H1 (cell line): ENCODE measurements at regions not wholly inside any gene's neighbourhood (a gene's known extent, or its start where the extent isn't known, plus 50 kb on each side); places are given as distances from the start of the nearest gene placed in this dataset.

Source experiments
- CTCF ChIA-PET: fragments of 300-600 bp; sonication (Branson Sonifier 250); formaldehyde crosslinking; loops from one replicate; lab custom pipeline; 2021; ENCODE audit not compliant: partially characterized antibody; lab: Charles Lee
- POLR2A ChIA-PET: fragments of 300-600 bp; sonication (Branson Sonifier 250); formaldehyde crosslinking; loops from one replicate; lab custom pipeline; 2021; ENCODE audit warnings: inconsistent platforms; ENCODE audit not compliant: partially characterized antibody; lab: Charles Lee
- DNase-seq, 2 experiments: peaks; one replicate each; pipeline versions ENCODE4 v3.0.0 to v3.0.0-alpha.2; 2010 to 2022; ENCODE audit warnings: low spot score in 2 of 2, low read depth in 1 of 2, mixed read lengths in 1 of 2
- FAIRE-seq: peaks from 2 replicates; lab custom pipeline; 2011; peaks lifted over from hg19 to GRCh38; lab: Jason Lieb, UNC
- H2AFZ ChIP-seq: 2 replicates; pipeline ENCODE4 v1.8.1; 2012; ENCODE audit warnings: low read length, inconsistent platforms
- H2AK5ac ChIP-seq: 2 replicates; pipeline ENCODE4 v1.6.1; 2013; ENCODE audit warnings: low read depth, low read length
- H2BK120ac ChIP-seq: replicated peaks from 2 replicates; pipeline ENCODE3; 2013; ENCODE audit warnings: low read depth, low read length, inconsistent platforms
- H2BK12ac ChIP-seq: 2 replicates; pipeline ENCODE4 v1.6.1; 2013; ENCODE audit warnings: low read depth, low read length
- H2BK15ac ChIP-seq: 2 replicates; pipeline ENCODE4 v1.6.1; 2013; ENCODE audit warnings: low read length
- H2BK20ac ChIP-seq: 2 replicates; pipeline ENCODE4 v1.6.1; 2013; ENCODE audit warnings: low read length
- H2BK5ac ChIP-seq: 2 replicates; pipeline ENCODE4 v1.6.1; 2013; ENCODE audit warnings: low read depth, low read length
- H3K14ac ChIP-seq: 2 replicates; pipeline ENCODE4 v1.6.1; 2013; ENCODE audit warnings: inconsistent platforms; ENCODE audit not compliant: insufficient read length
- H3K18ac ChIP-seq: 2 replicates; pipeline ENCODE4 v1.6.1; 2013; ENCODE audit warnings: low read length; ENCODE audit errors: extremely low read depth
- H3K23ac ChIP-seq: 2 replicates; pipeline ENCODE4 v1.6.1; 2013; ENCODE audit warnings: inconsistent platforms; ENCODE audit not compliant: insufficient read length
- H3K23me2 ChIP-seq: 2 replicates; pipeline ENCODE4 v1.6.1; 2013; ENCODE audit warnings: low read depth, low read length
- H3K27ac ChIP-seq: 2 replicates; pipeline ENCODE4 v1.6.1; 2011; ENCODE audit warnings: low read depth, low read length, inconsistent platforms
- H3K27me3 ChIP-seq, 4 experiments: replicated peaks in 1 of 4; 1 replicate in 1 of 4; 2 replicates in 3 of 4; pipeline versions ENCODE4 v1.6.1 to v1.8.1; 2011 to 2013; ENCODE audit warnings: low read length in 3 of 4, mild to moderate bottlenecking in 3 of 4, inconsistent platforms in 2 of 4, mixed read lengths in 2 of 4, moderate library complexity in 1 of 4; ENCODE audit not compliant: control insufficient read depth in 3 of 4, insufficient read depth in 3 of 4; ENCODE audit errors: extremely low read depth in 1 of 4
- H3K36me3 ChIP-seq, 4 experiments: 2 replicates each; pipeline versions ENCODE4 v1.6.1 to v1.8.1; 2011 to 2013; ENCODE audit warnings: mild to moderate bottlenecking in 4 of 4, low read length in 3 of 4, moderate library complexity in 2 of 4, control low read depth in 1 of 4, inconsistent platforms in 1 of 4; ENCODE audit not compliant: insufficient read depth in 4 of 4, control insufficient read depth in 2 of 4
- H3K4ac ChIP-seq: replicated peaks from 2 replicates; pipeline ENCODE3; 2013; ENCODE audit warnings: low read length, low read depth, mixed read lengths, inconsistent platforms; ENCODE audit not compliant: insufficient read length
- H3K4me1 ChIP-seq, 4 experiments: replicated peaks in 1 of 4; 1 replicate in 1 of 4; 2 replicates in 3 of 4; pipeline versions ENCODE4 v1.6.1 to v1.8.1; 2011 to 2013; ENCODE audit warnings: low read length in 3 of 4, inconsistent platforms in 2 of 4, mixed read lengths in 1 of 4; ENCODE audit not compliant: insufficient read depth in 4 of 4, control insufficient read depth in 3 of 4
- H3K4me2 ChIP-seq, 2 experiments: 2 replicates each; pipeline versions ENCODE4 v1.6.1 to v1.8.1; 2011 to 2013; ENCODE audit warnings: low read depth in 2 of 2, low read length in 2 of 2, control low read depth in 1 of 2, inconsistent platforms in 1 of 2, mild to moderate bottlenecking in 1 of 2; ENCODE audit not compliant: insufficient read depth in 1 of 2
- H3K4me3 ChIP-seq, 4 experiments: fragments of 200-600, 300-600 bp in 1 of 4; sonication (generic), shearing (Covaris generic), sonication (Bioruptor Twin) in 1 of 4; 2 replicates each; pipeline versions ENCODE4 v1.5.1 to v1.8.1; 2011 to 2016; ENCODE audit warnings: low read length in 4 of 4, low read depth in 3 of 4, control low read depth in 2 of 4, inconsistent platforms in 2 of 4, mild to moderate bottlenecking in 2 of 4, mixed read lengths in 1 of 4, moderate library complexity in 1 of 4; ENCODE audit not compliant: insufficient read depth in 2 of 4; ENCODE audit errors: extremely low read depth in 1 of 4
- H3K56ac ChIP-seq: replicated peaks from 2 replicates; pipeline ENCODE3; 2013; ENCODE audit warnings: low read depth, mild to moderate bottlenecking, mixed read lengths, low read length, inconsistent platforms; ENCODE audit not compliant: insufficient read length
- H3K79me1 ChIP-seq: 2 replicates; pipeline ENCODE4 v1.6.1; 2013; ENCODE audit warnings: low read depth, low read length, control low read depth
- H3K79me2 ChIP-seq, 2 experiments: 2 replicates each; pipeline versions ENCODE4 v1.6.1 to v1.8.1; 2012 to 2013; ENCODE audit warnings: low read length in 2 of 2, mild to moderate bottlenecking in 2 of 2, inconsistent platforms in 1 of 2; ENCODE audit not compliant: insufficient read depth in 2 of 2, control insufficient read depth in 1 of 2
- H3K9ac ChIP-seq, 4 experiments: replicated peaks in 1 of 4; 1 replicate in 1 of 4; 2 replicates in 3 of 4; pipeline versions ENCODE4 v1.6.1 to v1.8.1; 2011 to 2013; ENCODE audit warnings: low read depth in 3 of 4, low read length in 3 of 4, control low read depth in 2 of 4, mild to moderate bottlenecking in 2 of 4, moderate library complexity in 2 of 4, inconsistent platforms in 1 of 4; ENCODE audit errors: extremely low read depth in 1 of 4
- H3K9me3 ChIP-seq, 2 experiments: 2 replicates each; pipeline versions ENCODE4 v1.6.1 to v1.8.1; 2012 to 2013; ENCODE audit warnings: mild to moderate bottlenecking in 2 of 2, moderate library complexity in 2 of 2, control low read depth in 1 of 2, inconsistent platforms in 1 of 2, low read depth in 1 of 2, low read length in 1 of 2, mixed read lengths in 1 of 2; ENCODE audit not compliant: insufficient read depth in 2 of 2
- H4K20me1 ChIP-seq, 2 experiments: replicated peaks in 1 of 2; 2 replicates each; pipeline versions ENCODE3 to v1.8.1; 2011 to 2013; ENCODE audit warnings: inconsistent platforms in 2 of 2, low read length in 2 of 2, mild to moderate bottlenecking in 1 of 2; ENCODE audit not compliant: insufficient read depth in 2 of 2, control insufficient read depth in 1 of 2
- H4K5ac ChIP-seq: 2 replicates; pipeline ENCODE4 v1.6.1; 2013; ENCODE audit warnings: low read length, low read depth, mixed read lengths, inconsistent platforms; ENCODE audit not compliant: insufficient read length
- H4K8ac ChIP-seq: 2 replicates; pipeline ENCODE4 v1.8.0; 2013; ENCODE audit warnings: mild to moderate bottlenecking, moderate library complexity, low read length, inconsistent platforms; ENCODE audit not compliant: insufficient read depth; ENCODE audit errors: extremely low read depth
- H4K91ac ChIP-seq: replicated peaks from 2 replicates; pipeline ENCODE3; 2013; ENCODE audit warnings: low read length, mixed read lengths, inconsistent platforms; ENCODE audit not compliant: insufficient read length
- ASH2L ChIP-seq: fragments of 200-600, 300-600 bp; sonication (generic); IDR thresholded peaks from one replicate; pipeline ENCODE4 v1.7.1; 2017; ENCODE audit warnings: low read length
- BCL11A ChIP-seq, 2 experiments: IDR thresholded peaks; one replicate each; pipeline ENCODE4 v1.6.1; 2011; ENCODE audit warnings: low read depth in 2 of 2, low read length in 2 of 2, mild to moderate bottlenecking in 2 of 2
- CEBPB ChIP-seq: IDR thresholded peaks from 2 replicates; pipeline ENCODE4 v1.6.1; 2012; ENCODE audit warnings: low read depth, low read length
- HDAC6 ChIP-seq: IDR thresholded peaks from one replicate; pipeline ENCODE4 v1.7.1; 2012; ENCODE audit warnings: low read depth, mild to moderate bottlenecking, inconsistent platforms, low read length, moderate library complexity
- KDM1A ChIP-seq: fragments of 200-600, 300-600 bp; sonication (generic); IDR thresholded peaks from 2 replicates; pipeline ENCODE4 v1.7.1; 2016; ENCODE audit warnings: mild to moderate bottlenecking, low read length, borderline replicate concordance
- POLR2A ChIP-seq, 2 experiments: IDR thresholded peaks; 1 replicate in 1 of 2; 2 replicates in 1 of 2; pipeline ENCODE4 v1.6.1; 2011; ENCODE audit warnings: low read depth in 2 of 2, low read length in 2 of 2, mild to moderate bottlenecking in 2 of 2; ENCODE audit errors: control extremely low read depth in 1 of 2
- RBBP5 ChIP-seq: IDR thresholded peaks from 2 replicates; pipeline ENCODE4 v1.7.1; 2012; ENCODE audit warnings: low read depth, mild to moderate bottlenecking, inconsistent platforms, low read length, moderate library complexity, borderline replicate concordance
- RFX5 ChIP-seq: IDR thresholded peaks from 2 replicates; pipeline ENCODE4 v1.6.1; 2011; ENCODE audit warnings: low read depth, low read length, improper control_type of control experiment, borderline replicate concordance
- SIRT6 ChIP-seq: IDR thresholded peaks from one replicate; pipeline ENCODE4 v1.7.1; 2012; ENCODE audit warnings: low read length, inconsistent platforms
- SP1 ChIP-seq: IDR thresholded peaks from 2 replicates; pipeline ENCODE4 v1.6.1; 2011; ENCODE audit warnings: low read depth, low read length
- SUZ12 ChIP-seq: fragments of 200-600 bp; sonication (generic); IDR thresholded peaks from 2 replicates; pipeline ENCODE4 v1.6.1; 2012; ENCODE audit warnings: mild to moderate bottlenecking, inconsistent platforms, low read length, moderate library complexity, mixed read lengths
- TAF7 ChIP-seq: optimal IDR thresholded peaks from 2 replicates; pipeline ENCODE3; 2011; ENCODE audit warnings: low read depth, mild to moderate bottlenecking, inconsistent platforms, low read length, moderate library complexity, borderline replicate concordance
- WGBS, 2 experiments: shearing (Covaris generic) in 1 of 2; methylation state at CpG; one replicate each; pipeline versions ENCODE4 v1.1.6 to v1.1.7; 2013 to 2015; ENCODE audit warnings: low lambda C conversion rate in 2 of 2, mixed read lengths in 2 of 2, inconsistent platforms in 1 of 2, low coverage in 1 of 2, missing lambda C conversion rate in 1 of 2; ENCODE audit not compliant: insufficient replicate concordance in 2 of 2, insufficient coverage in 1 of 2, insufficient read length in 1 of 2; ENCODE audit errors: extremely low coverage in 1 of 2, missing lambda C conversion rate in 1 of 2; 5-methylcytosine and 5-hydroxymethylcytosine counted together
- TF ChIP-seq, protein P1 (sequence below): IDR thresholded peaks from 2 replicates; pipeline ENCODE4 v1.6.1; 2012; ENCODE audit warnings: low read length, inconsistent platforms

DNA sequence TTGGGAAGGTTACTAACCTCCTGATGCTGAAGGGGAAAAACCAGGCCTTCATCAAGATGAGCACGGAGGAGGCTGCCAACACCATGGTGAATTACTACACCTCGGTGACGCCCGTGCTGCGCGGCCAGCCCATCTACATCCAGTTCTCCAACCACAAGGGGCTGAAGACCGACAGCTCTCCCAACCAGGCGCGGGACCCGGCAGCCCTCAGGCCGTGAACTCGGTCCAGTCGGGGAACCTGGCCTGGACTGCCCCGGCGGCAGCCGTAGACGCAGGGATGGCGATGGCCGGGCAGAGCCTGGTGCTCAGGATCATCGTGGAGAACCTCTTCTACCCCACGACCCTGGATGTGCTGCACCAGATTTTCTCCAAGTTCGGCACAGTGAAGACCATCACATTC, 133.0 kb upstream of the FUT8 start:
- WGBS, 2 experiments, result 97% methylated on average over 18 of the region's 22 CpGs; no CpG with 5 or more reads in 1 of the 2 experiments
- POLR2A ChIA-PET, result interaction anchor here (0.8 kb wide), 1 partner anchor 24 kb away, joined by 3 read pairs; no protein-coding TSS in a partner anchor
- TF ChIP-seq TAF7, result no peak
- no peak for TF ChIP-seq BCL11A (IDR thresholded peaks at IDR 0.05; ENCODE audit: low read depth in 2 of 2, low read length in 2 of 2)
- TF ChIP-seq, protein P1, sequence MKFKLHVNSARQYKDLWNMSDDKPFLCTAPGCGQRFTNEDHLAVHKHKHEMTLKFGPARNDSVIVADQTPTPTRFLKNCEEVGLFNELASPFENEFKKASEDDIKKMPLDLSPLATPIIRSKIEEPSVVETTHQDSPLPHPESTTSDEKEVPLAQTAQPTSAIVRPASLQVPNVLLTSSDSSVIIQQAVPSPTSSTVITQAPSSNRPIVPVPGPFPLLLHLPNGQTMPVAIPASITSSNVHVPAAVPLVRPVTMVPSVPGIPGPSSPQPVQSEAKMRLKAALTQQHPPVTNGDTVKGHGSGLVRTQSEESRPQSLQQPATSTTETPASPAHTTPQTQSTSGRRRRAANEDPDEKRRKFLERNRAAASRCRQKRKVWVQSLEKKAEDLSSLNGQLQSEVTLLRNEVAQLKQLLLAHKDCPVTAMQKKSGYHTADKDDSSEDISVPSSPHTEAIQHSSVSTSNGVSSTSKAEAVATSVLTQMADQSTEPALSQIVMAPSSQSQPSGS, result no peak
- no peak for TF ChIP-seq HDAC6
- TF ChIP-seq SP1, result no peak
- TF ChIP-seq RBBP5, result no peak
- TF ChIP-seq RFX5, result no peak
- TF ChIP-seq KDM1A, result no peak
- no peak for TF ChIP-seq SIRT6
- no peak for TF ChIP-seq SUZ12
- TF ChIP-seq POLR2A (IDR thresholded peaks at IDR 0.05; ENCODE audit: control extremely low read depth in 1 of 2, low read depth in 2 of 2, low read length in 2 of 2), result no peak
- no peak for TF ChIP-seq CEBPB
- TF ChIP-seq ASH2L, result no peak

More for the DNA sequence above, 133.0 kb upstream of the FUT8 start:
- peak overlapping the region; percentile 81; the same call in 1 of the 2 replicates for H2BK15ac ChIP-seq
- H2AFZ ChIP-seq, result no peak overlapping the region; the same call in 1 of the 2 replicates
- H2BK120ac ChIP-seq, result no peak overlapping the region
- FAIRE-seq, result no peak
- no peak for DNase-seq
- peak overlapping the region; percentile 86; the same call in 1 of the 2 replicates for H2BK20ac ChIP-seq
- no peak overlapping the region for H3K23ac ChIP-seq
- no peak overlapping the region; the same call in 1 of the 2 replicates for H2BK12ac ChIP-seq
- H3K23me2 ChIP-seq, result no peaks in the 10 kb centered on the region
- H3K27ac ChIP-seq, result no peak overlapping the region
- H3K9me3 ChIP-seq, result peaks cover 0 to 5% of the 10 kb centered on the region in 2 experiments; a peak in 1 of 4 replicates
- no peak overlapping the region for H3K4me3 ChIP-seq
- no peak overlapping the region for H4K91ac ChIP-seq
- H3K9ac ChIP-seq, result no peak overlapping the region
- no peaks in the 10 kb centered on the region for H3K36me3 ChIP-seq
- no peaks in the 10 kb centered on the region for H4K20me1 ChIP-seq
- no peak overlapping the region for H4K8ac ChIP-seq
- no peaks in the 10 kb centered on the region for H3K79me1 ChIP-seq
- no peak overlapping the region for H3K4me2 ChIP-seq
- peaks cover 5 to 14% (median 8%) of the 10 kb centered on the region in 4 experiments; a peak in 5 of 7 replicates for H3K4me1 ChIP-seq
- H3K14ac ChIP-seq, result no peak overlapping the region
- H3K4ac ChIP-seq, result no peak overlapping the region
- no peak overlapping the region for H3K56ac ChIP-seq
- H4K5ac ChIP-seq, result no peak overlapping the region
- H3K79me2 ChIP-seq, result no peaks in the 10 kb centered on the region
- CTCF ChIA-PET, result interaction anchor here (0.7 to 1.0 kb wide), 2 partner anchors 18 to 58 kb away, joined by 3 read pairs; no protein-coding TSS in a partner anchor
- H3K18ac ChIP-seq, result no peak overlapping the region
- H2BK5ac ChIP-seq, result no peak overlapping the region
- no peaks in the 10 kb centered on the region for H3K27me3 ChIP-seq
- H2AK5ac ChIP-seq, result no peak overlapping the region
